AG04449 (cell line): ENCODE measurements at regions not wholly inside any gene's neighbourhood (a gene's known extent, or its start where the extent isn't known, plus 50 kb on each side); places are given as distances from the start of the nearest gene placed in this dataset.

Experiments
- CTCF ChIA-PET: fragments of 350-600 bp; formaldehyde crosslinking; extraction: SDS; loops from one replicate; lab custom pipeline; 2021; ENCODE audit warnings: antibody characterized with exemption; lab: Yijun Ruan, JAX
- POLR2A ChIA-PET: fragments of 400-600, 350-600 bp; formaldehyde crosslinking; extraction: SDS; loops from one replicate; lab custom pipeline; 2020; ENCODE audit warnings: antibody characterized with exemption, inconsistent platforms; lab: Yijun Ruan, JAX
- DNase-seq: peaks from one replicate; pipeline ENCODE4 v3.0.0-alpha.2; 2010; ENCODE audit warnings: low read depth, low spot score
- H3K4me3 ChIP-seq: 2 replicates; pipeline ENCODE4 v1.5.1; 2011; ENCODE audit warnings: low read depth, mild to moderate bottlenecking, control low read depth, low read length
- CTCF ChIP-seq: IDR thresholded peaks from one replicate; pipeline ENCODE4 v1.5.1; 2011; ENCODE audit warnings: mild to moderate bottlenecking, moderate library complexity, low read length, control low read depth, inconsistent platforms; ENCODE audit not compliant: insufficient read depth; ENCODE audit errors: missing control alignments

GRCh38 chr2:105525201-105525600 is 126.3 kb upstream of the FHL2 start:
- CTCF ChIA-PET = interaction anchor here (1.3 to 15.5 kb wide), 4 partner anchors 18 to 182 kb away, joined by 4 to 476 read pairs (median 144); partner anchors contain the start of gene C2orf49
- no peak overlapping the region for H3K4me3 ChIP-seq
- POLR2A ChIA-PET = no interaction called here
- no peak for TF ChIP-seq CTCF
- no peak for DNase-seq

- POLR2A ChIA-PET = no interaction called here
Observed at GRCh38 chr2:105522645-105523044, 123.8 kb upstream of the FHL2 start.

GRCh38 chr2:105521616-105522015 is 122.8 kb upstream of the FHL2 start:
- ChIA-PET POLR2A (interaction anchor here (0.7 kb wide), 1 partner anchor 147 kb away, joined by 3 read pairs; no protein-coding TSS in a partner anchor), CTCF (interaction anchor here (0.7 to 15.5 kb wide), 33 partner anchors 10 to 263 kb away, joined by 3 to 476 read pairs (median 4); partner anchors contain the start of genes C2orf49 and FHL2)
- no peak for TF ChIP-seq CTCF
- no peak overlapping the region for H3K4me3 ChIP-seq
- no peak for DNase-seq

More at GRCh38 chr2:105522645-105523044, 123.8 kb upstream of the FHL2 start:
- no peak for TF ChIP-seq CTCF
- CTCF ChIA-PET = interaction anchor here (0.6 to 15.5 kb wide), 14 partner anchors 9 to 241 kb away, joined by 3 to 476 read pairs (median 11); partner anchors contain the start of genes C2orf49 and FHL2
- no peak overlapping the region for H3K4me3 ChIP-seq
- no peak for DNase-seq

GRCh38 chr2:105521176-105521575 is 122.3 kb upstream of the FHL2 start:
- POLR2A ChIA-PET = interaction anchor here (0.5 to 0.7 kb wide), 2 partner anchors 17 to 146 kb away, joined by 3 to 4 read pairs; no protein-coding TSS in a partner anchor
- no peak for TF ChIP-seq CTCF
- no peak for DNase-seq
- H3K4me3 ChIP-seq = no peak overlapping the region
- CTCF ChIA-PET = interaction anchor here (0.7 to 15.5 kb wide), 34 partner anchors 10 to 263 kb away, joined by 3 to 476 read pairs (median 4); partner anchors contain the start of genes C2orf49 and FHL2

GRCh38 chr2:105519516-105519915 is 120.7 kb upstream of the FHL2 start:
- no peak overlapping the region for H3K4me3 ChIP-seq
- POLR2A ChIA-PET = interaction anchor here (0.9 to 1.5 kb wide), 3 partner anchors 123 to 163 kb away, joined by 3 to 5 read pairs (median 4); no protein-coding TSS in a partner anchor
- DNase-seq = no peak
- no peak for TF ChIP-seq CTCF
- CTCF ChIA-PET = interaction anchor here (1.0 to 15.5 kb wide), 21 partner anchors 9 to 403 kb away, joined by 3 to 476 read pairs (median 6); partner anchors contain the start of genes C2orf49 and FHL2

GRCh38 chr2:105518897-105519296 is 120.0 kb upstream of the FHL2 start:
- no peak for DNase-seq
- POLR2A ChIA-PET = interaction anchor here (0.6 to 1.5 kb wide), 8 partner anchors 123 to 167 kb away, joined by 3 to 5 read pairs (median 3); no protein-coding TSS in a partner anchor

More at GRCh38 chr2:105518897-105519296, 120.0 kb upstream of the FHL2 start:
- H3K4me3 ChIP-seq = no peak overlapping the region
- CTCF ChIA-PET = interaction anchor here (0.9 to 15.5 kb wide), 20 partner anchors 10 to 403 kb away, joined by 3 to 476 read pairs (median 7); partner anchors contain the start of genes C2orf49 and FHL2
- TF ChIP-seq CTCF = no peak
